Panc1 (cell line): ENCODE measurements at regions not wholly inside any gene's neighbourhood (a gene's known extent, or its start where the extent isn't known, plus 50 kb on each side); places are given as distances from the start of the nearest gene placed in this dataset.

Experiments used
- ATAC-seq: fragments of 200-7000 bp; cut with Tn5 transposase; 2 replicates; pipeline ENCODE4 v1.9.1; 2020; ENCODE audit warnings: mild to moderate bottlenecking, moderate library complexity
- BruUV-seq: library from RNA; stranded (reverse); fragments of 400-500 nt; replicated peaks from 2 replicates; lab custom pipeline; 2021; lab: Mats Ljungman, UMichigan
- CTCF ChIA-PET: fragments of 300-600 bp; sonication (Branson Sonifier 250); formaldehyde crosslinking; loops from one replicate; lab custom pipeline; 2022; ENCODE audit warnings: antibody characterized with exemption; lab: Charles Lee
- POLR2A ChIA-PET: fragments of 300-600 bp; sonication (Branson Sonifier 250); formaldehyde crosslinking; loops from one replicate; lab custom pipeline; 2022; ENCODE audit warnings: antibody characterized with exemption; lab: Charles Lee
- DNase-seq: peaks from one replicate; pipeline ENCODE4 v3.0.0-alpha.2; 2010; ENCODE audit warnings: low read depth, low spot score
- H3K27ac ChIP-seq: 2 replicates; pipeline ENCODE4 v1.5.1; 2011; ENCODE audit warnings: mild to moderate bottlenecking, low read length, inconsistent platforms
- H3K27me3 ChIP-seq: fragments of 200-500 bp; sonication (Bioruptor generic); 2 replicates; pipeline ENCODE4 v1.6.0; 2014; ENCODE audit warnings: low read length, inconsistent platforms; ENCODE audit not compliant: control insufficient read depth, insufficient read depth
- H3K36me3 ChIP-seq: fragments of 200-500 bp; sonication (Bioruptor generic); 2 replicates; pipeline ENCODE4 v1.5.1; 2014; ENCODE audit warnings: inconsistent platforms, mild to moderate bottlenecking, low read length, moderate library complexity; ENCODE audit not compliant: control insufficient read depth, insufficient read depth
- H3K4me1 ChIP-seq: 2 replicates; pipeline ENCODE4 v1.5.1; 2011; ENCODE audit warnings: inconsistent platforms, mild to moderate bottlenecking, low read length, moderate library complexity; ENCODE audit not compliant: control insufficient read depth, insufficient read depth
- H3K4me3 ChIP-seq, 2 experiments: 2 replicates each; pipeline ENCODE4 v1.5.1; 2011 to 2012; ENCODE audit warnings: low read depth in 2 of 2, low read length in 2 of 2, mild to moderate bottlenecking in 2 of 2, inconsistent platforms in 1 of 2, moderate library complexity in 1 of 2
- H3K9me3 ChIP-seq: fragments of 200-500 bp; sonication (Bioruptor generic); 2 replicates; pipeline ENCODE4 v1.5.1; 2014; ENCODE audit warnings: low read depth, mild to moderate bottlenecking, inconsistent platforms, low read length, moderate library complexity; ENCODE audit not compliant: control insufficient read depth, insufficient read depth
- POLR2AphosphoS5 ChIP-seq: IDR thresholded peaks from 2 replicates; pipeline ENCODE4 v1.6.1; 2012; ENCODE audit warnings: mild to moderate bottlenecking, low read depth, low read length, moderate library complexity
- SIN3A ChIP-seq: IDR thresholded peaks from 2 replicates; pipeline ENCODE4 v1.6.1; 2012; ENCODE audit warnings: low read depth, mild to moderate bottlenecking, low read length, moderate library complexity, borderline replicate concordance; ENCODE audit not compliant: insufficient read depth
- TCF7L2 ChIP-seq: IDR thresholded peaks from 2 replicates; pipeline ENCODE4 v1.6.1; 2011; ENCODE audit warnings: mild to moderate bottlenecking, low read depth, low read length, inconsistent platforms
- in situ Hi-C: cut with HindIII; loops from 2 replicates; pipeline ENCODE4 v1.10.0; 2016; ENCODE audit warnings: low sequenced_read_pairs, low pct_unique_long_range_greater_than_20kb
- intact Hi-C: fragments of 100-400 bp; cut with micrococcal nuclease; formaldehyde crosslinking; loops from one replicate; pipeline ENCODE4 v1.10.0; 2022; ENCODE audit not compliant: unreplicated experiment
- TF ChIP-seq, protein P1 (sequence below), 2 experiments: IDR thresholded peaks; 2 replicates each; pipeline ENCODE4 v1.6.1; 2011 to 2012; ENCODE audit warnings: low read depth in 2 of 2, control low read depth in 1 of 2, low read length in 1 of 2, mild to moderate bottlenecking in 1 of 2, moderate library complexity in 1 of 2; ENCODE audit not compliant: insufficient read depth in 1 of 2
- TF ChIP-seq, protein P2 (sequence below): fragments of 450-650 bp; IDR thresholded peaks from 2 replicates; pipeline ENCODE4 v1.5.1; 2017; ENCODE audit warnings: mild to moderate bottlenecking

DNA sequence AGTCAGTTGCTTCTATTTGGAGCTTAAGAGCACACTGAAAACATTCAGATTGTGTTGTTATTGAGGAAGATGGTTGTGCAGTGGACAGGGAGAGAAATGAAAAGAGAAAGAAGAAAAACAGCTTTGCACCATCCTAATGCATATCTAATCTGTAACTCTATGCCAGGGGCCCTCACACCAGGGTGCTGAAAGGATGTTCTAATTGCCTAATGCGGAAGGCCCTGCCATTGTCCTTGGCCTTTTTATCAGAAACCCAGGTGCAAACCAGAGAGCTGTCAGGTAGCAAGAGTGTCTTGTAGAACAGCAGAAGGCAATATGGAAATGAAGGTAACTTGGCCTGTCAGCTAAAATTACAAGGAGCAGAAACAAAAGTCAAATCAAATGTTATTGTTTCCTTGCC lies 384.5 kb upstream of the PIK3R1 start:
- TF ChIP-seq, protein P1, sequence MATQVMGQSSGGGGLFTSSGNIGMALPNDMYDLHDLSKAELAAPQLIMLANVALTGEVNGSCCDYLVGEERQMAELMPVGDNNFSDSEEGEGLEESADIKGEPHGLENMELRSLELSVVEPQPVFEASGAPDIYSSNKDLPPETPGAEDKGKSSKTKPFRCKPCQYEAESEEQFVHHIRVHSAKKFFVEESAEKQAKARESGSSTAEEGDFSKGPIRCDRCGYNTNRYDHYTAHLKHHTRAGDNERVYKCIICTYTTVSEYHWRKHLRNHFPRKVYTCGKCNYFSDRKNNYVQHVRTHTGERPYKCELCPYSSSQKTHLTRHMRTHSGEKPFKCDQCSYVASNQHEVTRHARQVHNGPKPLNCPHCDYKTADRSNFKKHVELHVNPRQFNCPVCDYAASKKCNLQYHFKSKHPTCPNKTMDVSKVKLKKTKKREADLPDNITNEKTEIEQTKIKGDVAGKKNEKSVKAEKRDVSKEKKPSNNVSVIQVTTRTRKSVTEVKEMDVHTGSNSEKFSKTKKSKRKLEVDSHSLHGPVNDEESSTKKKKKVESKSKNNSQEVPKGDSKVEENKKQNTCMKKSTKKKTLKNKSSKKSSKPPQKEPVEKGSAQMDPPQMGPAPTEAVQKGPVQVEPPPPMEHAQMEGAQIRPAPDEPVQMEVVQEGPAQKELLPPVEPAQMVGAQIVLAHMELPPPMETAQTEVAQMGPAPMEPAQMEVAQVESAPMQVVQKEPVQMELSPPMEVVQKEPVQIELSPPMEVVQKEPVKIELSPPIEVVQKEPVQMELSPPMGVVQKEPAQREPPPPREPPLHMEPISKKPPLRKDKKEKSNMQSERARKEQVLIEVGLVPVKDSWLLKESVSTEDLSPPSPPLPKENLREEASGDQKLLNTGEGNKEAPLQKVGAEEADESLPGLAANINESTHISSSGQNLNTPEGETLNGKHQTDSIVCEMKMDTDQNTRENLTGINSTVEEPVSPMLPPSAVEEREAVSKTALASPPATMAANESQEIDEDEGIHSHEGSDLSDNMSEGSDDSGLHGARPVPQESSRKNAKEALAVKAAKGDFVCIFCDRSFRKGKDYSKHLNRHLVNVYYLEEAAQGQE (IDR thresholded peaks at IDR 0.05; ENCODE audit: insufficient read depth in 1 of 2, low read depth in 2 of 2, low read length in 1 of 2), result no peak
- no peak for TF ChIP-seq POLR2AphosphoS5
- no peak for TF ChIP-seq SIN3A
- no peak for TF ChIP-seq TCF7L2
- no peaks in the 10 kb centered on the region for H3K4me1 ChIP-seq
- intact Hi-C loops, result no loop called here
- no peaks in the 10 kb centered on the region for H3K9me3 ChIP-seq
- no TSS peak for BruUV-seq
- H3K27ac ChIP-seq, result no peak overlapping the region
- in situ Hi-C loops, result no loop called here
- ChIA-PET CTCF (no interaction called here), POLR2A (no interaction called here)
- ATAC-seq (no peak), DNase-seq (no peak)
- no peaks in the 10 kb centered on the region for H3K36me3 ChIP-seq
- H3K4me3 ChIP-seq, result no peak overlapping the region
- no peaks in the 10 kb centered on the region for H3K27me3 ChIP-seq

DNA sequence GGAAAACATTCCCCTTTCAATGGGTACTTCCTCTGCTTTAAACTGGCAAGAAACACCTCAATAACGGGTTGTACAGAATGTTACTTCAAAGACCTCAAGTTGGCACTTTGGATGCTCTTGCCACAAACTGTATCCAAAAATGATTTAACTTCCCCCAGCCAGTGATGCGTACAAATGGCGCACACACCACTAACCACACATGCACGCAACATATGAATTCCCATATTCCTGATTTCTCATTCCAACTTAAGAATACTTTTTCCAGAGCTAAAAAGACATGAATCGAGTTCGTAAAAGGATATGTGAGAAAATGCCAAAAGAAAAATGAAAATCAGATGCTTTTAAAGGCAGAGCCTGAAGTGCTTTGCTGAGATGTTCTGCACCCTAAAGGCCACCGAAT lies 388.0 kb upstream of the PIK3R1 start:
- in situ Hi-C loops, result no loop called here
- no peaks in the 10 kb centered on the region for H3K4me1 ChIP-seq
- DNase-seq, result no peak
- CTCF ChIA-PET, result no interaction called here
- no TSS peak for BruUV-seq
- no peaks in the 10 kb centered on the region for H3K36me3 ChIP-seq
- no peak overlapping the region for H3K4me3 ChIP-seq
- H3K27me3 ChIP-seq, result no peaks in the 10 kb centered on the region
- no peak overlapping the region for H3K27ac ChIP-seq
- intact Hi-C loops, result no loop called here
- POLR2A ChIA-PET, result no interaction called here
- H3K9me3 ChIP-seq, result no peaks in the 10 kb centered on the region
- TF ChIP-seq, protein P2, sequence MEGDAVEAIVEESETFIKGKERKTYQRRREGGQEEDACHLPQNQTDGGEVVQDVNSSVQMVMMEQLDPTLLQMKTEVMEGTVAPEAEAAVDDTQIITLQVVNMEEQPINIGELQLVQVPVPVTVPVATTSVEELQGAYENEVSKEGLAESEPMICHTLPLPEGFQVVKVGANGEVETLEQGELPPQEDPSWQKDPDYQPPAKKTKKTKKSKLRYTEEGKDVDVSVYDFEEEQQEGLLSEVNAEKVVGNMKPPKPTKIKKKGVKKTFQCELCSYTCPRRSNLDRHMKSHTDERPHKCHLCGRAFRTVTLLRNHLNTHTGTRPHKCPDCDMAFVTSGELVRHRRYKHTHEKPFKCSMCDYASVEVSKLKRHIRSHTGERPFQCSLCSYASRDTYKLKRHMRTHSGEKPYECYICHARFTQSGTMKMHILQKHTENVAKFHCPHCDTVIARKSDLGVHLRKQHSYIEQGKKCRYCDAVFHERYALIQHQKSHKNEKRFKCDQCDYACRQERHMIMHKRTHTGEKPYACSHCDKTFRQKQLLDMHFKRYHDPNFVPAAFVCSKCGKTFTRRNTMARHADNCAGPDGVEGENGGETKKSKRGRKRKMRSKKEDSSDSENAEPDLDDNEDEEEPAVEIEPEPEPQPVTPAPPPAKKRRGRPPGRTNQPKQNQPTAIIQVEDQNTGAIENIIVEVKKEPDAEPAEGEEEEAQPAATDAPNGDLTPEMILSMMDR, result no peak
- TF ChIP-seq TCF7L2, result no peak
- TF ChIP-seq, protein P1 (IDR thresholded peaks at IDR 0.05; ENCODE audit: insufficient read depth in 1 of 2, low read depth in 2 of 2, low read length in 1 of 2), result no peak
- TF ChIP-seq SIN3A, result no peak
- TF ChIP-seq POLR2AphosphoS5, result no peak
- ATAC-seq, result no peak
